Left kidney (tissue), 1 donor: ENCODE measurements at regions not wholly inside any gene's neighbourhood (a gene's known extent, or its start where the extent isn't known, plus 50 kb on each side); places are given as distances from the start of the nearest gene placed in this dataset.

ENCODE experiments used
- DNase-seq: peaks from one replicate; pipeline ENCODE4 v3.0.0-alpha.2; 2013

DNA sequence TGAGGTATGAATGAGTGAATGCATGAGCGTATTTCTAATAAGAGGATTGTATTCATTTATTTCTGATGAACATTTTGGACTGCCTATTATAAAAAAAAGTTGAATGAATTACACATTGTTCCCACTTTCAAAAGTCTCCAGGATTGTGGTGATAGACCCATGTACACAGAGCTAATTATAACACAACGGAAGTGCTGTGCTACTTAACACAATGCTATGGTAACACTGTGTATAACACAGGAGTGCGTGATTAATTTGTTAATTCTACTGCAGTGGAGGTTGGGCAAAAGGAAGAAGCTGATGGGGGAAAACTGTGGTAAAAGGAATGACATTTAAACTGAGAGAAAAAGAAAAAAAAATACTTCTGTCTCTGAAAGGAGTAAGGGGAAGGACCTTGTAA lies 147.8 kb upstream of the MEF2C start:
- DNase-seq = no peak

DNA sequence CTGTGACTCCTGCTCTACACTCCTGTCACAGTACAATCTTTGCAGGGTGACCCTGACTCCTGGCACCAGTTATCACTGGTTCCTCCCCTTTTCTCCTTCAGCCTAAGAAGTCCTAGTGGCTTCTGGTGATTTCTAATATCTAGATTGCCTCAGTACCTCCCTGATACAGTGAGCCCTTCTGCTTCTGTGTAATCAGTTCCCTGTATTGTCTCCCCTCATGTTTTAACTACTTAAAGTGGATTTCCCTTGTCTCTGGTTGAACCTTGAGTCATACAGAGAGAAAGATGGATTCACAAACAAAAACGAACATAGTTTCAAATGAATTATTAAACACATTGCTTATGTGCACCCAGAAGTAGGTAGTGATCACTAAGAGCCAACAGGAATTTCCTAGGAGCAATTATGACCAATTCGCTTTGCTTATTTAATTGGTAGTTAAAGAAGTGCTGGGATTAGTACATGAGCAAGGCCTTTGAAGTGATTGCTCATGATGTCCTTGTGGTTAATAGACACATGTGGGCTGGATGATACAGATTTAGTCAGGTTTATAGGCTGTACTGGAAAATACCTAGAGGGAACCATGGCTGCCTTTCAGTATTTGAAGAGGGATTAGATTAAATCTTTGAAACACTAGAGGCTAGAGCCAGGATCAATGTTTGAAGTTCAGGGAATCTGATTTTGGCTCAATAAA lies 145.8 kb upstream of the MEF2C start:
- no peak for DNase-seq

DNA sequence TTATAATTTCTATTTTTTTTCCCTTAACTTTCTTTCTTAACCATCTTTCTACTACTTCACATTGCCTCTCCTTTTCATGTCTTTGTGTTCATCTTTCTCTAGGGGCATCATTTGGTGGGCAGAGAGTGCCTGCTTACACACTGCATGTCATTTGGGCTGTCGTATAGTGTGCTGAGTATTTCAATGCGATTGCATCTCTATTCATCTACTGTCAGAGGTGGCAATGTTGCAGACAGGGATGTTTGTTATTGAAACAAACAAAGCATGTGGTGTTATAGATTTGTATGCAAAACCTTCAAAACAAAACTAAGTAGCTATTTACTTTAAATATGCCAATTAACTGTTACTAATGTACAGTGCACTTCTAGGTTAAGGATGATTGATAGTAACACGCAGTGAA lies 141.1 kb upstream of the MEF2C start:
- DNase-seq = no peak

DNA sequence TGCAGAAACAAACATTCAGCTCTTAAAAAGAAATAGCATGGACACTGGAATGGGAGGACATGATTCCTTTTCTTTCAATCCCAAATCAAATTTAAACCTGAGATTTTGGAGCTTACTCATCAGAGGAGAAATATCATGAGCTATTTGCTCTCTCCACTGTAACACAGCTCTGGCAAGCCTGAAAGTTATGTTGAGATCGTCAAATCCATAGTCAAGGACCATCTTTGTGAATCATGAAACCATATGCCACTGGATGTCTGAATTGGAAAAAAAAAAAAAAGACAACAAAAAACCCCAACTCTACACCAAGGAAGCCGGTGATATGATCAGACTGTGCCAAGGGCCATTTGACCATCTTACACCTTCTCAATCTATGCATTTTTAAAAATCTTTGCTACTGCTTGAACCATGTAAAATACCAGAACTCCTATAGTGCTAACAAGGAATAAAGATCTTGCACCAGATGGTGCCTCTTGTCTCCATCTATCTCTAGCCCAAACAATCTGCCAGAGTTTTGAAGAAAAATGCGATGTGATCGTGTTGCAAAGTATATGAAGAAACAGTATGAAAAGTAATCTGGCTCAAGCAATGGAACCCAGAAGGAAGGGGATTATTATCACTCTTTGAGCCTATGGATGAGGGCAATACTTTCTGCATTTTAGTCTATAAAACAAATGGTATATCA lies 138.1 kb upstream of the MEF2C start:
- no peak for DNase-seq

DNA sequence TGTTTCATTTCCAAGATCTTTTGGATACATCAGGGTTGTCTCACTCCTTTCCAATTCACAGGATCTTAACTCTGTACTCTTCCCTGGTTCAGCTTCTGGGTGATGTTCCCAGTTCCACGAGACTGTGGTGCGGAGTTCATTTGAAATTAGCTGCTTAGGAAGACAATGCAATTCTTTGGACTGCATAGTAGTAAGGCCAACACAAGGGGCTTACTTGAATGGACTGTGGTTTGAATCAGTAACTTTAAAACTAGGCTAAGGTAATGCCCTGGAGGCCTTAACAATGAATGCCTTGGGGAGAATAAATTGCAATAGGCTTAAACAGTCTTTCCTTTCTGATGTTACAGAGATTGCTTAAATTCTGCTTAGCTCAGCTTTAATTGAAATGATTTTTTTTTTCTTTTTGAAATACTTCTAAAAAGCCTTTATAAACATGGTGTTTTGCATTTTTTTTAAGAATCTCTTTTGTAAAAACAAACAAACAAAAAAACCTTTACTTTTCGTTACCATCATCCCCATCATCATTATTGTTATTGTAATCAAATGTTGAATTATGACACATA lies 133.8 kb upstream of the MEF2C start:
- no peak for DNase-seq

DNA sequence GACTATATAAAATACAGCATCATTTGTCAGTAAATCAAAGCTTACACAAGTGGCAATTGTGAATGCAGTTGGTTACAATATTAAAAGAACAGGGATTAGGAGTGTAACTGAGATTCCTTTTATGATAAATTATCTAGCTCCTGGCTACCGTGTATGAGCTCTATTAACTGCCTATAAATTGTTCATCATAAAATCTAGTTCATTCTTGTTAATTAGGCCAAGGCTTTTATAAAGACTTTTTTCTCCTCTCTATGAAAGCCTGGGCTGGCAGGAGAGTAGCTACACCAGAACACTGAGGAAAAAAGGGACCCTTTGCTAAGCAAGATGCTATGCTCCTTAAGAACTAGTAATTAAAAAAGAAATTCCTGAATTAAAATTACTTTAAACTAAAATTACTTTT lies 132.4 kb upstream of the MEF2C start:
- no peak for DNase-seq

DNA sequence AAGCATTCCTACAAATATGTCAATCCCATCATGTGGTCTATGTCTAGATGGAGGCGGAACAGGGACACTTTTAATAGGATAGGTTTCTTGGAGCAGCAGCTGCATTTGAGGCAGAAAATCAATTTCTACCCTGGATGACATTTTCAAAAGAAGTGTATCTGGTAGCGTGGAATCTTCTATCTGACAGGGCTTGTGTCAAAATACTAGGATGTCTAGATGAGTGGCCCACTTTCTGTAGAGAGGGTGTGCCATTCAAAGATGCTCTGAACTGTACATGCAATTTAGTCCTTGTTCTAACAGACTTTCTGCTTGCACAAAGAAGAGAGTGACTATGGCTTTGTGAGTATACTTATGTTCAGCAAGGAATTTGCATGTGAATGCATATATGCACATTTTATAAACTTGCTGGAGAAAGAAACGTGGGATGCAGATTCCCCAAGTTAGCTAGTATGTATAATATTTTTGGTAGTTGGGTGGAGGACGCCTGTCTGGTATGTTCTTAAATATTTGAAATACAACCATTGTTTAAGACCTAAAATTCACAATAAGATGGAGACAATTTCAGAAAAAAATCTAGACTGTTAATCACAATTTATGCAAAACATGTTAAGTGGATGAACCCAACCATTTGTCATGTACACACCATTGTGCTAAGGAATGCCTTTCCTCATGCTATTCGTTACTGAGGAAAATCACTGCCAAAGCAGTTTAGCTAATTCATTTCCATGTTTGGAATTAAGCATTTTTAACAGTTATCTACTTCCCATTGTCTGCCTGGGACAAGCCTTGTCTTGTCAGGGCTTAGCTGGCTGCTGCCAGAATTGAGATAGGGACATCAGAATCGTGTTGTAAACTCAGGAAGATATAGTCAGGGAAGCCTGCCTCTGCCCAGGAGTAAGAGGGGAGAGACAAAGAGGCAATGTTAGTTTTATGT lies 129.1 kb upstream of the MEF2C start:
- DNase-seq = no peak

DNA sequence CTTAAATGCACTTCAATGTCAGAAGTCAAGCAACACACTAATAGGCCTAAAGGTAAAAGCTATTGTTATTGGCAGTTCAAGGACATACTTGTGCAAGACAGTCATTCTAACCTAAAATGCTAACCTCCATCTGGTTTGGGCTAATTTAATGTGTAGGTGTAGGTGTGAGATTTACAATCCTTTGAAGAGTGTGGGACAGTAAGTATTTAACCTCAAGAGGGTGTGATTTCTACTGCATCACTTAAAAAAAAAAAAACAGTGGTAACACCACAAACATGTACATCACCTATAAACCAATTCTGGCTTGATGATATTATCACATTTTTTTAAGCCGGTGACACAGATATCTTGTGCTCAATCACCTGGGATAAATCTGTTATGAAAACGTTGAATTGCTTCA lies 127.5 kb upstream of the MEF2C start:
- no peak for DNase-seq

DNA sequence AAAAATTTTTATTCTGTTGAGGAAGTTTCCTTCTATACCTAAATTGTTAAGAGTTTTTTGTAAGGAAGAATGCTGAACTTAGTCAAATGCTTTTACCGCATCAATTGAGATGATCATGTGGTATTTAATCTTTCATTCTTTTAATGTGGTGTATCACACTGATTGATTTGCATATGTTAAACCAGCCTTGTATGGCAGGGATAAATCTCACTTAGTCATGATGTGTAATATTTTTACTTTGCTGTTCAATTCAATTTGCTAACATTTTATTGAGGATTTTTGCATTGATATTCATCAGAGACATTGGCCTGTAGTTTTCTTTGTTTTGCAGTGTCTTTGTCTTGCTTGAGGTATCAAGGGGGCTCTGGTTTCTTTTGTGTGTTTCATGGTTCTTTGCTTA lies 125.3 kb upstream of the MEF2C start:
- no peak for DNase-seq

DNA sequence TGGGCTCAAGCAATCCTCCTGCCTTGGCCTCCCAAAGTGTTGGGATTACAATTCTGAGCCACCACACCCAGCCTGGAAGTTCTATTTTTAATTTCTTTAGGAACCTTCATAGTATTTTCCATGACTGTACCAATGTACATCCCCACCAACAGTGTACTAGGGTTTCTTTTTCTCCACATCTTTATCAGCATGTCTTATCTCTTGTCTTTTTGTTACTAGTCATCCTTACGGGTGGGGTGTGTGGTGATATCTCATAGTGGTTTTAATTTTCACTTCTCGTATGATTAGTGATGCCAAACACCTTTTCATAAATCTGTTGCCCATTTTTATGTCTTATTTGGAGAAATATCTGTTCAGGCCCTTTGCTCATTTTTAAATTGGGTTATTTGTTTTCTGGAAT lies 123.0 kb upstream of the MEF2C start:
- no peak for DNase-seq

DNA sequence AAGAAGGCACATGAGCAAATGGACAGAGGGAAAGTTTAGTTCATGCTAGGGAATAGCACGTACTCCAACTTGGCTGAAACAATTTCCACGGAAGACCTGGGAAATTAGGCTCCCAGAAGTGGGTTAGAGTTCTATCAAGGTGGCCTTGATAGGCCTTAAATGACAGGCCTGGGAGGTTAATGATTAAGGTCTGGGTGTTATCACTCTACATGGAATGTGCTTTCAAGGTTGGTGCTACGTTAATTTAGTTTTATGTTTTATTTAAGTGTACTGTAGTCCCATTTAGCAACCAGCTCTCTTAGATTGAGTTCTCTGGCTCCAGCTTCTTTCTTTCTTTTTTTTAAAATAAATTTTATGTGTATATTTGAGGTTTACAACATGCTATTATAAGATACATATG lies 121.4 kb upstream of the MEF2C start:
- DNase-seq = no peak

DNA sequence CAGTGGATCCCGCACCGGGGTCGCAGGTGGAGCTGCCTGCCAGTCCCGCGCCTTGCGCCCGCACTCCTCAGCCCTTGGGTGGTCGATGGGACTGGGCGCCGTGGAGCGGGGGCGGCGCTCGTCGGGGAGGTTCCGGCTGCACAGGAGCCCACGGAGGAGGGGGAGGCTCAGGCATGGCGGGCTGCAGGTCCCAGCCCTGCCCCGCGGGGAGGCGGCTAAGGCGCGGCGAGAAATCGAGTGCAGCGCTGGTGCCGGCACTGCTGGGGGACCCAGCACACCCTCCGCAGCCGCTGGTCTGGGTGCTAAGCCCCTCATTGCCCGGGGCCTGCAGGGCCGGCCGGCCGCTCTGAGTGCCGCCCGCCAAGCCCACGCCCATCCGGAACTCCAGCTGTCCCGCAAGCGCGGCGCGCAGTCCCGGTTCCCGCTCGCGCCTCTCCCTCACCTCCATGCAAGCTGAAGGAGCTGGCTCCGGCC lies 120.6 kb upstream of the MEF2C start:
- DNase-seq = no peak

DNA sequence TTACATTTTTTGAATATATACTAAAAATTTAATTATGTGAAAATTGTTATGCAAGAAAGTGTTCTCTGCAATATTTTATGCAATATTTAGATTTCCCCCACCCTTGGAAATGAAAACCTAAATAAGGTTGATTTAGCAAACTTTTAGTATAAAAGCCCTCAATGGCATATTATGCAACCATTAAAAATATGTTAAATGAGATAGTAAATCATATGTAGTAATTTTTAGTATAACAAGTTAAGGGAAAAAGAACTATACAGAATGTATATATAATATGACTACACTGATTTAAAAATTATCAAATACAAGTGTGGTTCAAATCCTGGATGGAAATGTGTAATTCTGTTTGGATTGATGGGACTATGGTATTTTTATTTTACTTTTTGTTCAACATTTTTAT lies 116.9 kb upstream of the MEF2C start:
- no peak for DNase-seq

DNA sequence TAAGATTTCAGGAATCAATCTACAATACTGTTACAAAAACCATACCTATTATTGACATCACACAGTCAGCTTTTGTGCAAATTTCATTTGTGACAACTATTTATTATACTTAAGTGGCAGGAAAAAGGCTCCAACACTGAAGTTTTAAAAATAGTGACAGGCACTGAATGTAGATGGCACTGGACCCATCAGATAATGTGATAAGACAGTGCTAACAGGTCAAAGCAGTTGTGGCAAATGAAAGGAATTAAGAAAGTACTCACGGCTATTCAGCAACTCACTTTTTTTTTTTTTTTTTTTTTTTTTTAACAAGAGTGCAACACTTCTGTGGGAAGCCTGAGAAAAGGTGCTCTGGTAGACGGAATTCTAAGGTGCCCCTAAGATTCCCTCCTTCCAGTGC lies 115.0 kb upstream of the MEF2C start:
- DNase-seq = no peak

DNA sequence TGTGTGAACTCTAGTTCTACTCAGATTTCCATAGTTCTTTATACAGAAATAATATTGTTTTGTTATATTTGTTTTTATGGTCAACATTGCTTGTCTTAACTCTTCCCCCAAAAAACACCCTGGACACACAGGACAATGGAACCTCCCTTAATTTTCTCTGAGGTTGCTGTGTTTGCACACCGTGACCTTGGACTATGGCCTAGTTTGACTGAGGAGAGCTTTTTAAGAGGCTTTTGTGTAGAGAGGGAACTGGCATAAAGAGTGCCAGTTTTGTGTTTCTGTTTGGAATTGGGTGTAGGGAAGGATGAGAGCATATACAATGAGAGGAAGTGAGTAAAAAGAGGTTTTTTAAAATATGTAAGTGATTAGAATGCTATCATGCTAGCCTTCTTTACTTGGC lies 101.1 kb upstream of the MEF2C start:
- no peak for DNase-seq

DNA sequence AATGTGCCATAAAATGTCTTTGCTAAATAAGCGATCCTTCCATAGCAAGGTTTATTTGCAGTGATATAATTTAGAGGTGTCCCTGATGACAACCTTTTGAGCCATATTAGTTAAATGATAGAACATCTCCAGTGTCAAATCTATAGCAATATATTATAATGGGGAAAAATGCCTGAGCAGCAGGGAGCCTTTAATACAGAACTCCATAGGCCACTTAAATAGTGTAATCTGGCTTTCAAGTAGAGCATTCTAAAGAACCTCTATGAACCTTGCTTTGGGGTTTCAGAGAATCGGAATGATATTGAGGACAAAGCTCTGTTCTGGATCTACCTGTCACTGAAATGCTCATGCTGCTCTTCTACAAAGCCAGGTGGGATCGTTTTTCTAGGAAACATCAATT lies 96.7 kb upstream of the MEF2C start:
- DNase-seq = no peak

DNA sequence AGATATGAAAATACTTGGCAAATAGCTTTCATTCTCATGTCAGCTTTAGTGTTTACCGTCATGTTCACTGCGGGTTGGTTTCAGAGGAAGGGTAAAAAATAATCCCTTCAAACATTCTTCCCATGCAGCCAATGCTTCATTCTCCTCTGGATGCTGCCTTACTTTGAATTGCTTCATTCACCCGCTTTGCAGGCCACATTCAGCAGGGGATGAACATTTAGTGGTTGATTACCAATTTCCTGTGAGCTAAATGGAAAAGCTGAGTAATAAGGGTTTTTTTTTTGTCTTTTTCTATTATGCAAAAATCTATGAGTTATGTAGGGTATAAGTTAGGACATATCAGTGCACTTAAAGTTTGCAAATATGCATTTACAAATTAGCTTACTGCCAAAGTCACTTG lies 96.3 kb upstream of the MEF2C start:
- DNase-seq = no peak

DNA sequence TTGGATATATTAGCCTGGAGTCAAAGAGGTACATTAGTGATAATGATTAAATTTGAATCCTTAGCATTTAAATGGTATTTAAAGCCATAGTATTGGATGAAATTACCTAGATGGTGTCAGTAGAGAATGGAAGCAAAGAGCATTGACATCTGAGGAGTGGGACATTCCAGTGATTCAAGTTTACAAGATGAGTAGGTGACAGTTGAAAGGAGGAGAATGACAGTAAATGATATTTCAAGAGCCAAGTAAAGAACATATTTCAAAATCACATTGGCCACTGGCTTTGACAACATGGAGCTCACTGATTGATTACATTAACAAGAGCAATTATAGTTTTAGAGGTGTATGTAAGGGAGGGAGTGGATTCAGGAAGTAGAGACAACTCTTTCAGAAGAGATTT lies 93.9 kb upstream of the MEF2C start:
- no peak for DNase-seq

DNA sequence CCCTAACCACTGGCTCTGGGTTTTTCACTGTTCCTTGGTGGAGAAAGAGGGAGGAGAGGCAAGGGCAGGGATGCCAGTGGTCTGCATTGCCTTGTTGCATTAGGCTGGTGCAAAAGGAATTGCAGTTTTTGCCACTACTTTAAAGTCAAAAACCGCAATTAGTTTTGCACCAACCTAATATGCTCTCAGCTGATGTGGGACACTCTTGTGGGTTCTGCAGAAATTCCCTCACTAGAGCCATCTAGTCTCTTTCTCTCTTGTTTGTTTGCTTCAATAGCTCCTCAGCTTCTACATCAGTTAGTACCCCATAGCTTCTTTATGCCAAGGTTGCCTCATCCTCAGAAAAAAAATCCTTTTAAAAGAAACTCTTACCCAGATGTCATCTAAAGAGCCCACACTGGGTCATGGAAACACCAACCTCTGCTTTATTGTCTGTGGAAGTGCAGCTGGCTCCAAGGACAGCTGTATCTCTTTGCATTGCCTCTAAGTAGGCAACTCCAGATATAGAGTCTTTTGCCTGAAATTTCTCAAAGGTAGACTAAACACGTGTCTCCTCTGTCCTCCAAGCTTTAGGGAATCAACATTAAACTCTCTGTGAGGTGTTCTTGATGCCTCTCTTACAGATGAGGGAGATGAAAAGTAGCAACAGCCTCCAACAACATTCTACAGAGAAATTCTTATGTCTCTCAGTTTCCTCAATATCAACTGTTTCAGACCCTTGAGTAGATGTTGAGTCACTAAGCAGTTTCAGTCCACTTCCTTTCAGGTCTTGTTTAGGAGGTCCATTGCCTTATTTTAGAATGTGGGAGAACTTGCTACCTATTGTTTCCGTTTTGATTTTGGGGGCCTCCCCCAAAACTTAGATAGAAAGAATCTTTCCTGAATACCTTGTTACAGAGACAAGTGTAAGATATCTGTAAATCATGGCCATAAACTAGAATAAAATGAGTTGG lies 84.9 kb upstream of the MEF2C start:
- no peak for DNase-seq

DNA sequence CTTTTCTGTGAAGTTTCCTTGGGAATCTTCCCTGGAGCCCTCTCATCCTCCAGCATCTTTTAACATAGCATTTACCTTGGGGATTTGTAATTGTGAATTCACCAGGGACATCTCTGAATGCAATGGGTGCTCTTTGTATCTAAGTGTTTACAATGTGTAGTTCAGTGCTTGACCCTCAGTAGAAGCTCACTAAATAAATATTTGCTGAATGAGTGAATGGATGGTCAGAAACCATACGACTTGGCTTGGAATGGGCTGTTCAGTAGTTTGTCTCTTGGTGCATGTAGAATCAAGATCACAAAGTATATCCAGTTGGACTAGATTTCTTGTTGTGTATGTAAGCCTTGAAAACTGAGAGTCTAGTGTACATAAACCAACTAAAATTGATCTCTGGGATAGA lies 81.8 kb upstream of the MEF2C start:
- no peak for DNase-seq

DNA sequence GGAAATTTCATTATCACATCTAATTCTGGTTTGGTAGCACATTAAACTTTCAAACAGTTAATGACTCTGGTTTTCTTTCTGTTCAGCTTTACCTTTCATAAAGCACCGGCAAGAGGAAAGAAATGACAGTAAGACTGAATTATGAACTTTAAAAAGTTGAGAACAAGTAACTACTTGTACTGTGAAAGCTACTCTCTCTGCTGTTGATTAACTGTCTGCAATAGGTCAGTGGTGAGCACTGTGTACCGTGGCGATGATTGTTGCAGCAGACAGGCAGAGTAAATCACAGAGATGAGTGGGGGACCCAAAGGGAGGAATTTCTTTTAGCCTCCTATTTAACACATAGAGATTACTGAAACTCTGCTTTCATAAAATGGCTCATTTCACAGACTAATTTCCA lies 74.0 kb upstream of the MEF2C start:
- no peak for DNase-seq

DNA sequence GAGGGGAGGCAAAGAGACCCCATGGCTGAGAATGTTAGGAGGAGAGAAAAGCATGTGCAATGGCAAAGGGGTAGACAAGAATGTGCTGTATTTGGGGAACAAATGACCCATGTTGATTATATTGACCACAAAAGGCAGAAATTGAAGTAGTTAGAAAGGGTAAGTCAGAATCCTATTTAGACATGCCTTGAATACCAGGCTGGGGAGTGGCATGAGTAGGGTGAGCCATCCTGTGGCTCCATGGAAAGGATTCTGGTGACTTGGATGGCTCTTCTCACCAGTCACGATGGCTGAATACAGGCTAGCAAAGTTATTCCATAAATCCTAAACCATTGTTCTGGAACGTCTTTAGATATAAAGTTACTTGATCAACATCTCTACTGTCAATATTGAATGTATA lies 73.4 kb upstream of the MEF2C start:
- DNase-seq = no peak
